HFFc6 (cell line): ENCODE measurements at regions not wholly inside any gene's neighbourhood (a gene's known extent, or its start where the extent isn't known, plus 50 kb on each side); places are given as distances from the start of the nearest gene placed in this dataset.

ENCODE experiments used
- DNase-seq: peaks from one replicate; pipeline ENCODE4 v3.0.0-alpha.2; 2018
- H3K27ac Mint-ChIP-seq: 2 replicates; pipeline ENCODE4 v1.8.0; 2020; ENCODE audit warnings: mild to moderate bottlenecking, mixed read lengths
- H3K27me3 Mint-ChIP-seq: 2 replicates; pipeline ENCODE4 v1.8.0; 2021; ENCODE audit warnings: mild to moderate bottlenecking, moderate library complexity, mixed read lengths; ENCODE audit not compliant: insufficient read depth
- H3K36me3 Mint-ChIP-seq: 2 replicates; pipeline ENCODE4 v1.8.0; 2021; ENCODE audit warnings: low read depth, mixed read lengths
- H3K4me1 Mint-ChIP-seq: 2 replicates; pipeline ENCODE4 v1.8.0; 2020; ENCODE audit warnings: low read depth, mixed read lengths
- H3K4me3 Mint-ChIP-seq: 2 replicates; pipeline ENCODE4 v1.8.0; 2020; ENCODE audit warnings: mild to moderate bottlenecking, moderate library complexity, mixed read lengths
- H3K9me3 Mint-ChIP-seq: 2 replicates; pipeline ENCODE4 v1.8.0; 2020; ENCODE audit warnings: mild to moderate bottlenecking, mixed read lengths
- CTCF ChIP-seq: fragments of 200-600 bp; sonication (generic); IDR thresholded peaks from 2 replicates; pipeline ENCODE4 v1.5.0; 2021; ENCODE audit warnings: antibody characterized with exemption, mild to moderate bottlenecking

DNA sequence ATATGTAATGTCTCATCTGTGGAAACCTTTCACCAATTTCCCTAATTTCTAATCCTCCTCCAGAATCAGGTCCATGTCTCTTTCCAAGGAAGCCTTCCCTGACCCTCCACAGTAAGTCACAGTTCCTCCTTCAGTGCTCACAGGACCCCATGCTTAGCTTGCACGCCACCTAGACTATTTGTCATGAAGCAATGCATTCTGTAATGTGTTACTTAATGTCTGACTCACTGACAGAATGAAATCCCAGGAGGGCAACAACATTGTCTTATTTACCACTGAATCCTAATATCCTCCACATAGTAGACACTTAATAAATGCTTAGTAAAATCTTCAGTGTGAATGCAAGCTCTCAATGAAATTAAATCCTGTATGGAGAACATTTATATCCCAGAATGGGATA, 245.9 kb upstream of the PLD5 start:
- no peaks in the 10 kb centered on the region; the same call in 1 of the 2 replicates for H3K27me3 Mint-ChIP-seq
- no peaks in the 10 kb centered on the region; the same call in 1 of the 2 replicates for H3K36me3 Mint-ChIP-seq
- H3K9me3 Mint-ChIP-seq, result peaks cover 49% of the 10 kb centered on the region
- no peak for TF ChIP-seq CTCF
- no peaks in the 10 kb centered on the region for H3K4me1 Mint-ChIP-seq
- H3K4me3 Mint-ChIP-seq, result no peak overlapping the region
- H3K27ac Mint-ChIP-seq, result no peak overlapping the region
- DNase-seq, result no peak

DNA sequence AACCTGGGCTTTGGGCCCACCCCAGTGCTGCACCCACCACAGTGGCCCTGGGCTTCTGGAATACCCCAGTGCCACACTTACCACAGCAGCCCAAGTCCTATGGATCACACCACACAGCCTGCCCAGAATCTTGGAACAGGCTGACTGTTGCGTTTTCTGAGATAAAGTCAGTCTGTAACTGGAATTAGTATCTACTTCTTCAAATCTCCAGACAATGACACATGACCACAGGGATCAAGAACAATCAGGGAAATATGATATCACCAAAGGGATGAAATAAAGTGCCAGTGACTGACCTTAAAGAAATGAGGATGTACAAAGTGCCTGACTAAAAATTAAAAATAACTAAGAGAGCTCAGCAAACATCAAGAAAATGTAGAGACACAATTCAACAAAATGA, 239.7 kb upstream of the PLD5 start:
- DNase-seq, result no peak
- H3K9me3 Mint-ChIP-seq, result peaks cover 43% of the 10 kb centered on the region
- H3K27me3 Mint-ChIP-seq, result no peaks in the 10 kb centered on the region
- no peaks in the 10 kb centered on the region for H3K36me3 Mint-ChIP-seq
- H3K4me3 Mint-ChIP-seq, result no peak overlapping the region
- TF ChIP-seq CTCF, result no peak
- no peaks in the 10 kb centered on the region for H3K4me1 Mint-ChIP-seq
- H3K27ac Mint-ChIP-seq, result no peak overlapping the region

- Mint-ChIP-seq H3K4me3 (no peak overlapping the region), H3K27ac (no peak overlapping the region)
- DNase-seq, result no peak
Measured at GRCh38 chr1:242761556-242761955, 237.1 kb upstream of the PLD5 start.

GRCh38 chr1:242754926-242755325, 230.4 kb upstream of the PLD5 start:
- Mint-ChIP-seq H3K4me1 (no peaks in the 10 kb centered on the region), H3K27ac (no peak overlapping the region), H3K36me3 (no peaks in the 10 kb centered on the region), H3K4me3 (no peak overlapping the region), H3K9me3 (peaks cover 39% of the 10 kb centered on the region), H3K27me3 (no peaks in the 10 kb centered on the region)
- TF ChIP-seq CTCF, result no peak
- DNase-seq, result no peak

More at GRCh38 chr1:242761556-242761955, 237.1 kb upstream of the PLD5 start:
- no peaks in the 10 kb centered on the region for H3K36me3 Mint-ChIP-seq
- H3K27me3 Mint-ChIP-seq, result no peaks in the 10 kb centered on the region
- no peak for TF ChIP-seq CTCF
- peaks cover 50% of the 10 kb centered on the region for H3K9me3 Mint-ChIP-seq
- H3K4me1 Mint-ChIP-seq, result no peaks in the 10 kb centered on the region

GRCh38 chr1:242754125-242754524, 229.6 kb upstream of the PLD5 start:
- no peak for DNase-seq
- Mint-ChIP-seq H3K27ac (no peak overlapping the region), H3K4me3 (no peak overlapping the region), H3K9me3 (peaks cover 41% of the 10 kb centered on the region), H3K36me3 (no peaks in the 10 kb centered on the region), H3K27me3 (no peaks in the 10 kb centered on the region), H3K4me1 (no peaks in the 10 kb centered on the region)
- TF ChIP-seq CTCF, result no peak

- Mint-ChIP-seq H3K4me1 (no peaks in the 10 kb centered on the region), H3K4me3 (no peak overlapping the region), H3K9me3 (peaks cover 49% of the 10 kb centered on the region), H3K27ac (no peak overlapping the region), H3K27me3 (no peaks in the 10 kb centered on the region), H3K36me3 (no peaks in the 10 kb centered on the region)
- DNase-seq, result no peak
- TF ChIP-seq CTCF, result no peak
Measured at GRCh38 chr1:242747233-242747632, 222.7 kb upstream of the PLD5 start.
